ENCODE measurements at regions not wholly inside any gene's neighbourhood (a gene's known extent, or its start where the extent isn't known, plus 50 kb on each side); places are given as distances from the start of the nearest gene placed in this dataset.

DNA sequence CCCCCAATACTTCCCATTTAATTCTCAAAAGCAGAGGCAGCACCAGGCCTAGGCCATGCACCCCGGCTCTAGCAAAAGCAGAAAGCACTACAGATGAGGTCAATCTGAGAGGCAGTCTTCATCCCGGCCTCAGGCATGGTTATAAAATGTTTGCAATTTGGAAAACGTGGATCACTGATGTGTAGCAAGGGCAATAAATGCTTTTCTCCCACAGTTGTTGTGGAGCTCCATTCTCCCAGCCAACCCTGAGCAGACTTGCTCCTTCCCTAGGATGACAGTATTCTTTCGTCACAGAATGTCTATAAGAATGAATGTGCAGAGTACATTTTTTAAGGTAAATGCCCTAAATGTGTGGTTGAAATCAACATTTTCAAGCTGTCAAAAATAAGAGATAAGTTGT is 157.3 kb upstream of the DAPK1 start:
- H3K36me3 ChIP-seq (ENCODE audit: control insufficient read depth in 2 of 2, insufficient read depth in 2 of 2, low read length in 1 of 2): no peaks in the 10 kb centered on the region
- peaks cover 2 to 14% of the 10 kb centered on the region in 2 donors for H3K4me1 ChIP-seq (ENCODE audit: control insufficient read depth in 2 of 2, insufficient read depth in 2 of 2, low read length in 2 of 2)
- no peak overlapping the region for H3K27ac ChIP-seq (ENCODE audit: low read depth in 1 of 2, low read length in 1 of 2)
- no peaks in the 10 kb centered on the region for H3K9me3 ChIP-seq (ENCODE audit: control insufficient read depth in 2 of 2, insufficient read depth in 1 of 2, low read length in 1 of 2)
- H3K4me3 ChIP-seq (ENCODE audit: low read length in 2 of 2): no peak overlapping the region
- WGBS: 96% methylated on average over 4 of the region's 4 CpGs
- H3K27me3 ChIP-seq (ENCODE audit: control insufficient read depth in 2 of 2, insufficient read depth in 1 of 2, low read length in 1 of 2): peaks cover 6 to 15% of the 10 kb centered on the region in 2 donors
- DNase-seq (ENCODE audit: low read depth in 6 of 9, low spot score in 9 of 9): no peak

DNA sequence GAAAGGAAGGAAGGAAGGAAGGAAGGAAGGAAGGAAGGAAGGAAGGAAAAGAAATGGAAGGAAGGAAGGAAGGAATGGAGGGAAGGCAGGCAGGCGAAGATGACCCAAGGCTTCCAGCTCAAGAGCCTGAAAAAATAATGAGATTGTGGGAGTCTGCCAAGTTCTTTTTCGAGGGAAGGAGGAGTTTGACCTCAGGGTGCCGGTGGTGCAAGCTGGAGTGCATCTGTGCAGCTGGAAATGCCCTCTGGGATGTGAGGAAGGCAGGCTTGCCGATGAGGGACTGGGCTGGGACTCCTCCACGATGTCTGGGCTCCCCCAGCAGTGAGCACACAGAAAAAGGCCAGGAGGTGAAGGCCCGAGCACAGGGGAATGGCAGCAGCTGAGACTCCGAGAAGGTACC is 154.9 kb upstream of the DAPK1 start:
- DNase-seq (ENCODE audit: low read depth in 6 of 9, low spot score in 9 of 9): no peak
- H3K27me3 ChIP-seq (ENCODE audit: control insufficient read depth in 2 of 2, insufficient read depth in 1 of 2, low read length in 1 of 2): peaks cover 5 to 7% of the 10 kb centered on the region in 2 donors
- 87% methylated on average over 7 of the region's 7 CpGs for WGBS
- H3K9me3 ChIP-seq (ENCODE audit: control insufficient read depth in 2 of 2, insufficient read depth in 1 of 2, low read length in 1 of 2): no peaks in the 10 kb centered on the region
- peaks cover 0 to 6% of the 10 kb centered on the region in 2 donors for H3K4me1 ChIP-seq (ENCODE audit: control insufficient read depth in 2 of 2, insufficient read depth in 2 of 2, low read length in 2 of 2)
- H3K27ac ChIP-seq (ENCODE audit: low read depth in 1 of 2, low read length in 1 of 2): no peak overlapping the region
- no peak overlapping the region for H3K4me3 ChIP-seq (ENCODE audit: low read length in 2 of 2)
- H3K36me3 ChIP-seq (ENCODE audit: control insufficient read depth in 2 of 2, insufficient read depth in 2 of 2, low read length in 1 of 2): no peaks in the 10 kb centered on the region

DNA sequence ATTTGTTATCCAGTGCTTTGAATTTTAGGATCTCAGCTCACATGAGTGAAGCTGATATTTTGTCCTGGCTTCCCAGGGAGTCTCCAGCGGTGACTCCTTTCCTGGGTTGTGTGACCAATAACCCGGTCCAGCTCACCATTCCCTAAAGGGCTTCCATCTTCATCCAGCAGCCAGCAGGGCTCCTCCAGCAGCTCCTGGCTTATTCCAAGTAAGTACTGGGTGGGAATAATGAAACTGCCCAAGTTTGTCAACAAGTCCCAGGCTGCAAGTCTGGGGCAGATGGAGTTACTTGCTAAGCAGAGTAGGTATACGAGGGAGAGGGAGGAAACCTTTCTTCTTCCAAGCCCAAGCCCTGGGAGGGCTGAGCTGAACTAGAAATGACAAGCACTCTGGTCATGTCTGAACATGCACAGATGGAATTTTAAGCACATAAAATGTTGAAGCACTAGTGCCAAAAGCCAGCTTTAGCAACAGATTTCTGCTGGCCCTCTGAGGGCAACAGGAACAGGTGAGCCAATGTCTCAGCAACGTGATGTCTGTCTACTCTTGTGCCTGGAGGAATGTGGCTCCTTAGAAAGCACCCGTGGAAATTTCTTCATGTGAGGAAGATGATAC is 153.7 kb upstream of the DAPK1 start:
- no peak for DNase-seq (ENCODE audit: low read depth in 6 of 9, low spot score in 9 of 9)
- Histone ChIP-seq H3K36me3 (ENCODE audit: control insufficient read depth in 2 of 2, insufficient read depth in 2 of 2, low read length in 1 of 2) (no peaks in the 10 kb centered on the region), H3K4me3 (ENCODE audit: low read length in 2 of 2) (no peak overlapping the region), H3K9me3 (ENCODE audit: control insufficient read depth in 2 of 2, insufficient read depth in 1 of 2, low read length in 1 of 2) (no peaks in the 10 kb centered on the region), H3K4me1 (ENCODE audit: control insufficient read depth in 2 of 2, insufficient read depth in 2 of 2, low read length in 2 of 2) (no peaks in the 10 kb centered on the region), H3K27me3 (ENCODE audit: control insufficient read depth in 2 of 2, insufficient read depth in 1 of 2, low read length in 1 of 2) (peaks cover 0 to 3% of the 10 kb centered on the region in 2 donors), H3K27ac (ENCODE audit: low read depth in 1 of 2, low read length in 1 of 2) (no peak overlapping the region)
- 90% methylated on average over 5 of the region's 5 CpGs for WGBS

DNA sequence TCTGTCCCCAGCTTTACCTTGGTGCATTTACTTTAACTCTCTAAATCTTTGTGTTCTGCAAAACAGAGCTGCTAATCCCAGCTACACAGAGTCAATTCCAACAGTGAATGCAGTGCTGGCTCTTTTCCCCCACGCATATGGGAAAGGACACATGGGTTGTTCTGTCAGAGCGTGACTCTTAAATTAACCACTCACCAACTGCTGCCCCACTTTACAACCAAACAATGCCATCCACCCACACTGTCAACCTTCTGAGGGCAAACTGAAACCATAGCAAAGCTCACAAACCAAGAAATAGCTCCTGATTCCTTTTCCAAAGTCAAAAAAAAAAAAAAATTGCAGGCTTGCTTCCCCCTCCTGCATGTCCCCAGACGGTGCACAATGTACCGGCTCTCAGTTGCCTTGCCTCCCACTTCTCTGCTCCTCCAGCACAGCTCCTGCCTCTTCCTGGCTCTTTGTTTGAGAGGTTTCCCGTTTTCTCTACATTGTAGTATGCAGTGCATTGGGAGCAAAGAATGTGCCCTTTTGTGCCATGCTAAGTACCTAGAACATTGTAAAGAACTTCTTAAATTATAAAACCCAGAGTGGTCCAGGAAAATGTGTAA is 151.5 kb upstream of the DAPK1 start:
- DNase-seq (ENCODE audit: low read depth in 6 of 9, low spot score in 9 of 9): no peak
- H3K27me3 ChIP-seq (ENCODE audit: control insufficient read depth in 2 of 2, insufficient read depth in 1 of 2, low read length in 1 of 2): peaks cover 0 to 3% of the 10 kb centered on the region in 2 donors
- H3K4me1 ChIP-seq (ENCODE audit: control insufficient read depth in 2 of 2, insufficient read depth in 2 of 2, low read length in 2 of 2): no peaks in the 10 kb centered on the region
- H3K9me3 ChIP-seq (ENCODE audit: control insufficient read depth in 2 of 2, insufficient read depth in 1 of 2, low read length in 1 of 2): no peaks in the 10 kb centered on the region
- H3K4me3 ChIP-seq (ENCODE audit: low read length in 2 of 2): no peak overlapping the region
- no peak overlapping the region for H3K27ac ChIP-seq (ENCODE audit: low read depth in 1 of 2, low read length in 1 of 2)
- H3K36me3 ChIP-seq (ENCODE audit: control insufficient read depth in 2 of 2, insufficient read depth in 2 of 2, low read length in 1 of 2): no peaks in the 10 kb centered on the region
- WGBS: 84% methylated on average over 5 of the region's 5 CpGs

DNA sequence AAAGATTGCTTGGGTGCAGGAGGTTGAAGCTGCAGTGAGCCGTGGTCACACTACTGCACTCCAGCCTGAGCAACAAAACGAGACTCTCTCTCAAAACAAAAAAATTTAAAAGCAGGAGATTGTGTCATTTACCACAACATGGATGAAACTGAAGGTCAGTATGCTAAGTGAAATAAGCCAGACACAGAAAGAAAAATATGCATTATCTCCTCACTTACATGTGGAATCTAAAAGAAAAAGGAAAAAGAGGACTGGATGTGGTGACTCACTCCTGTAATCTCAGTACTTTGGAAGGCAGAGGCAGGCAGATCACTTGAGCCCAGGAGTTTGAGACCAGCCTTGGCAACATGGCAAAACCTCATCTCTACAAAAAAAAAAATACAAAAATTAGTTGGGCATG is 146.8 kb upstream of the DAPK1 start:
- Histone ChIP-seq H3K4me3 (ENCODE audit: low read length in 2 of 2) (no peak overlapping the region), H3K36me3 (ENCODE audit: control insufficient read depth in 2 of 2, insufficient read depth in 2 of 2, low read length in 1 of 2) (no peaks in the 10 kb centered on the region), H3K9me3 (ENCODE audit: control insufficient read depth in 2 of 2, insufficient read depth in 1 of 2, low read length in 1 of 2) (no peaks in the 10 kb centered on the region), H3K4me1 (ENCODE audit: control insufficient read depth in 2 of 2, insufficient read depth in 2 of 2, low read length in 2 of 2) (no peaks in the 10 kb centered on the region), H3K27me3 (ENCODE audit: control insufficient read depth in 2 of 2, insufficient read depth in 1 of 2, low read length in 1 of 2) (no peaks in the 10 kb centered on the region), H3K27ac (ENCODE audit: low read depth in 1 of 2, low read length in 1 of 2) (no peak overlapping the region)
- WGBS: 90% methylated on average over 2 of the region's 2 CpGs
- no peak for DNase-seq (ENCODE audit: low read depth in 6 of 9, low spot score in 9 of 9)

DNA sequence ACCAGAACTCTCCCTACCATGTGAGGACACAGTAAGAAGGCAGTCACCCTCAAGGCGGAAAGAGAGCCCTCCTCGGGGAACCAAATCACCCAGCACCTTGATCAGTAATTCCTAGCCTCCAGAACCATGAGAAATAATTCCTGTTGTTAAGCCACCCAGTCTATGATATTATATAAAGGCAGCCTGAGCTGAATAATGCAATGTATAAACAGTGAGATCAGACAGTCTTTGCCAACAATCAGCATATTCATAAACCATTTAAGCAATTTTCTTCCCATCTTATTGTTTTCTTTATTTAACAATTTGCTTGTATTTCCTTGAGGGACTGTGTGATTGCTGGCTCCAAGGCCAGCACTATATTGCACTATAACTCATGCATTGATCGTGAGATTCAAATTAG is 144.4 kb upstream of the DAPK1 start:
- Histone ChIP-seq H3K36me3 (ENCODE audit: control insufficient read depth in 2 of 2, insufficient read depth in 2 of 2, low read length in 1 of 2) (no peaks in the 10 kb centered on the region), H3K4me3 (ENCODE audit: low read length in 2 of 2) (no peak overlapping the region), H3K9me3 (ENCODE audit: control insufficient read depth in 2 of 2, insufficient read depth in 1 of 2, low read length in 1 of 2) (no peaks in the 10 kb centered on the region), H3K27me3 (ENCODE audit: control insufficient read depth in 2 of 2, insufficient read depth in 1 of 2, low read length in 1 of 2) (no peaks in the 10 kb centered on the region), H3K27ac (ENCODE audit: low read depth in 1 of 2, low read length in 1 of 2) (no peak overlapping the region), H3K4me1 (ENCODE audit: control insufficient read depth in 2 of 2, insufficient read depth in 2 of 2, low read length in 2 of 2) (no peaks in the 10 kb centered on the region)
- no peak for DNase-seq (ENCODE audit: low read depth in 6 of 9, low spot score in 9 of 9)
- WGBS: 98% methylated on average over 3 of the region's 3 CpGs

DNA sequence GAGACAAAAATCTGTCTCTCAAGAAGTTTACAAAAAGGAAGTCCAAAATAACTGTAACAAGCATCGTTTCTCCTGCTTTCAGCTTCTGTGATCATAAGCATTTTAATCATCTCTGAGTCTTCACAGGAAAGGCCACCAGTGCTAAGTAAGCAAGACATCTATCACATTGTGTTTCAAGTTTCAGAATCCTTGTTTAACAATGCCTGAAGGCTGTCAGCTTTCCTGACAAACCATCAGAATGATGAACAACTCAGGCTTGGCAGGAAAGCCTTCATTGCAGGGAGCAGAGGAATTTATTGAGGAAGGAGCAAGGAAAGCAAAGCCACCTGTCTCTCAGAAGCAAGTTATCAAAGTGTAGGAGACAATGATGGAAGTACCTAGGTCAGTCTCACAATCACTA is 143.5 kb upstream of the DAPK1 start:
- H3K4me1 ChIP-seq (ENCODE audit: control insufficient read depth in 2 of 2, insufficient read depth in 2 of 2, low read length in 2 of 2): no peaks in the 10 kb centered on the region
- H3K36me3 ChIP-seq (ENCODE audit: control insufficient read depth in 2 of 2, insufficient read depth in 2 of 2, low read length in 1 of 2): no peaks in the 10 kb centered on the region
- no peak for DNase-seq (ENCODE audit: low read depth in 6 of 9, low spot score in 9 of 9)
- H3K27me3 ChIP-seq (ENCODE audit: control insufficient read depth in 2 of 2, insufficient read depth in 1 of 2, low read length in 1 of 2): no peaks in the 10 kb centered on the region
- H3K9me3 ChIP-seq (ENCODE audit: control insufficient read depth in 2 of 2, insufficient read depth in 1 of 2, low read length in 1 of 2): no peaks in the 10 kb centered on the region
- H3K4me3 ChIP-seq (ENCODE audit: low read length in 2 of 2): no peak overlapping the region
- H3K27ac ChIP-seq (ENCODE audit: low read depth in 1 of 2, low read length in 1 of 2): no peak overlapping the region
- 66% methylated on average over 1 of the region's 1 CpG for WGBS

DNA sequence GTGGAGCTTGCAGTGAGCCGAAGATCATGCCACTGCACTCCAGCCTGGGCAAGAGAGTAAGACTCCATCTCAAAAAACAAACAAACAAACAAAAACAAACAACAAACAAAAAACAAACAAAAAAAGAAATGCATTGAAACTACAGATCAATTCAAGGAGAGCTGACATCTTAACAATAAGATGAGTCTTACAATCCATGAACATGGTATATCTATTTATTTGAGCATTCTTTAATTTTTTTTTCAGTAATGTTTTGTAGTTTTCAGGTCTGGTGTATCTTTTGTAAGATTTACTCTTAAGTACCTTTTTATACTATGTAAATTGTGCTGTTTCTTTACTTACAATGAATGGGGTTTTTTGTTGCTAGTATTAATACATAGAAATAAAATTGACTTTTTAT is 140.1 kb upstream of the DAPK1 start:
- no peaks in the 10 kb centered on the region for H3K9me3 ChIP-seq (ENCODE audit: control insufficient read depth in 2 of 2, insufficient read depth in 1 of 2, low read length in 1 of 2)
- no peak overlapping the region for H3K27ac ChIP-seq (ENCODE audit: low read depth in 1 of 2, low read length in 1 of 2)
- no peaks in the 10 kb centered on the region for H3K27me3 ChIP-seq (ENCODE audit: control insufficient read depth in 2 of 2, insufficient read depth in 1 of 2, low read length in 1 of 2)
- DNase-seq (ENCODE audit: low read depth in 6 of 9, low spot score in 9 of 9): no peak
- H3K4me1 ChIP-seq (ENCODE audit: control insufficient read depth in 2 of 2, insufficient read depth in 2 of 2, low read length in 2 of 2): no peaks in the 10 kb centered on the region
- no peak overlapping the region for H3K4me3 ChIP-seq (ENCODE audit: low read length in 2 of 2)
- H3K36me3 ChIP-seq (ENCODE audit: control insufficient read depth in 2 of 2, insufficient read depth in 2 of 2, low read length in 1 of 2): no peaks in the 10 kb centered on the region
- WGBS: 96% methylated on average over 1 of the region's 1 CpG

DNA sequence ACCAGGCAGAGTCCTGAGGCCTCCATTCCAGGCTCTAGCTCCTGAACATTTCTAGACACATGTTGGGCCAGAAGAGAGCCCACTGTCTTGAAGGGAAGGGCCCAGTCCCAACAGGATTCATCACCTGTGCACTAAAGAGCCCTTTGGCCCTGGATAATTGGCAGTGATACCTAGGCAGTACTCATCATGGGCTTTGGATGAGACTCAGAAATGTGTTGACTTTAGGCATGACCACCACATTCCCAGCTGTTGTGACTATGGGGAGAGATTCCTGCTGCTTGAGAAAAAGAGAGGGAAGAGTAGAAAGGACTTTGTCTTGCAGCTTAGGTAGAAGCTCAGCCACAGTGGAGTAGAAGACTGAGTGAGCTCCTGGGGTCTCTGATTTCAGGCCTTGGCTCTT is 138.4 kb upstream of the DAPK1 start:
- no peak for DNase-seq (ENCODE audit: low read depth in 6 of 9, low spot score in 9 of 9)
- no peak overlapping the region for H3K4me3 ChIP-seq (ENCODE audit: low read length in 2 of 2)
- no peaks in the 10 kb centered on the region for H3K4me1 ChIP-seq (ENCODE audit: control insufficient read depth in 2 of 2, insufficient read depth in 2 of 2, low read length in 2 of 2)
- no peaks in the 10 kb centered on the region for H3K36me3 ChIP-seq (ENCODE audit: control insufficient read depth in 2 of 2, insufficient read depth in 2 of 2, low read length in 1 of 2)
- H3K27me3 ChIP-seq (ENCODE audit: control insufficient read depth in 2 of 2, insufficient read depth in 1 of 2, low read length in 1 of 2): no peaks in the 10 kb centered on the region
- no peak overlapping the region for H3K27ac ChIP-seq (ENCODE audit: low read depth in 1 of 2, low read length in 1 of 2)
- H3K9me3 ChIP-seq (ENCODE audit: control insufficient read depth in 2 of 2, insufficient read depth in 1 of 2, low read length in 1 of 2): no peaks in the 10 kb centered on the region

Measured in thymus (tissue), 11 donors.